ENCODE measurements at regions not wholly inside any gene's neighbourhood (a gene's known extent, or its start where the extent isn't known, plus 50 kb on each side); places are given as distances from the start of the nearest gene placed in this dataset.

DNA sequence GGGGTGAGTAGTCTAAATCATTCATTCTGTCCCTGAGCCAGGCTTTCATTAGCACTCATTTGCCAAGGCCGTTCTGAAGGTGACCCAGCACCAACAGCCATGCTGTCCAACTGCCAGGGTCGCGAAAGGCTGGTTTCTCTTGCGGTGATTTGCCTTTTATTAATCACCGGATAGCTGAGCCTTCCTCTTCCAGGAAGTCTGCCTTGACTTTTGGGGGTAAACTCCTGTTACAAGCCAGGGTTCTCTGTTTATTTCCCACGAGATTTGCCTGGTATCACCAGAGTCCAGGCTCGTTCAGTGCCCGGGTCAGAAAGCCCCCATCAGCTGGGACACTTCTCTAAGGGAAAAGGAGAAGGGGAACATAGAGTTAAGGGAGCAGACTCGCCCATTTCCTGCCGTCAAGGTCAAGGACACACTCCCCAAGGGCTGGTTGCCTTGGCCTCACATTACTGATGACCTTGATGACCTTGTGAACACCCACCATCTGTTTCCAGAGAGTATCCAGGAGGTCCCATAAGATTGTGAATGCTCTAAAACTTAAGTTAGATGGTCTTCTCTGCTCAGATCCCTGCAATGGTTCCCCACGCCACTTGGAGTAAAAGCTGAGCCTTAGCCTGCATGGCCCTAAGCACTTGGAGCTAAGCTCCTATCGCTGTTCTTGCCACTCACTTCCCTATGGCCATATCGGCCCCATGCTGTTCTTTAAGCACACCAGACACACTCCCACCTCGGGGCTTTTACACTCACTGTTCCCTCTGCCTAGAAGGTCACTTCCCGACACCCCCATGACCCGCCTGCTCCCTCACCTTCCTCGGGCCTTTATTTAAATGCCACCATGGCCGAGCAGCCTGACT, 96.0 kb upstream of the EPCAM start:
- Histone ChIP-seq H3K36me3 (replicated peaks in 1 of 2; ENCODE audit: control insufficient read depth in 1 of 2, insufficient read depth in 2 of 2, low read length in 2 of 2) (no peaks in the 10 kb centered on the region), H3K9ac (ENCODE audit: insufficient read depth, low read length, poor library complexity, severe bottlenecking) (peak overlapping the region; percentile 68), H3K9me3 (replicated peaks in 1 of 2; ENCODE audit: control insufficient read depth in 1 of 2, insufficient read depth in 1 of 2, low read length in 2 of 2) (no peaks in the 10 kb centered on the region), H3K27me3 (ENCODE audit: control insufficient read depth in 2 of 2, insufficient read depth in 2 of 2, low read length in 2 of 2) (no peaks in the 10 kb centered on the region), H3K4me2 (replicated peaks; ENCODE audit: extremely low read depth, low read length, poor library complexity, severe bottlenecking) (peak overlapping the region; percentile 76), H3K4me3 (replicated peaks in 1 of 3; ENCODE audit: low read depth in 2 of 3, low read length in 3 of 3) (peak overlapping the region in 1 of 3 experiments; percentile 67), H3K27ac (ENCODE audit: low read depth in 1 of 2, low read length in 2 of 2) (peak overlapping the region in 1 of 2 donors; percentile 60), H3K79me2 (ENCODE audit: insufficient read depth, low read length) (no peaks in the 10 kb centered on the region), H3K4me1 (ENCODE audit: control insufficient read depth in 1 of 2, insufficient read depth in 2 of 2, low read length in 2 of 2) (peaks cover 34 to 35% of the 10 kb centered on the region in 2 donors), H4K20me1 (ENCODE audit: insufficient read depth, low read length) (no peaks in the 10 kb centered on the region), H2AFZ (ENCODE audit: insufficient read depth, low read depth, low read length, poor library complexity, severe bottlenecking) (peak overlapping the region; percentile 97)
- Mint-ChIP-seq H3K27me3 (ENCODE audit: low read depth in 3 of 3) (peaks cover 0 to 3% (median 1%) of the 10 kb centered on the region in 3 donors), H3K4me3 (peak overlapping the region in 1 of 2 donors; percentile 90), H3K9me3 (no peaks in the 10 kb centered on the region), H3K4me1 (peaks cover 45% of the 10 kb centered on the region), H3K27ac (peak overlapping the region in 5 of 7 donors; percentile 2 to 71 (median 37)), H3K36me3 (no peaks in the 10 kb centered on the region)
- intact Hi-C loops (cut with micrococcal nuclease), result loop anchor here (5.0 kb wide), 2 partner anchors 39 to 49 kb away; no protein-coding TSS in a partner anchor
- no peak for DNase-seq
- WGBS (ENCODE audit: insufficient coverage), result 72% methylated on average over 13 of the region's 18 CpGs
- TF ChIP-seq, protein P1, sequence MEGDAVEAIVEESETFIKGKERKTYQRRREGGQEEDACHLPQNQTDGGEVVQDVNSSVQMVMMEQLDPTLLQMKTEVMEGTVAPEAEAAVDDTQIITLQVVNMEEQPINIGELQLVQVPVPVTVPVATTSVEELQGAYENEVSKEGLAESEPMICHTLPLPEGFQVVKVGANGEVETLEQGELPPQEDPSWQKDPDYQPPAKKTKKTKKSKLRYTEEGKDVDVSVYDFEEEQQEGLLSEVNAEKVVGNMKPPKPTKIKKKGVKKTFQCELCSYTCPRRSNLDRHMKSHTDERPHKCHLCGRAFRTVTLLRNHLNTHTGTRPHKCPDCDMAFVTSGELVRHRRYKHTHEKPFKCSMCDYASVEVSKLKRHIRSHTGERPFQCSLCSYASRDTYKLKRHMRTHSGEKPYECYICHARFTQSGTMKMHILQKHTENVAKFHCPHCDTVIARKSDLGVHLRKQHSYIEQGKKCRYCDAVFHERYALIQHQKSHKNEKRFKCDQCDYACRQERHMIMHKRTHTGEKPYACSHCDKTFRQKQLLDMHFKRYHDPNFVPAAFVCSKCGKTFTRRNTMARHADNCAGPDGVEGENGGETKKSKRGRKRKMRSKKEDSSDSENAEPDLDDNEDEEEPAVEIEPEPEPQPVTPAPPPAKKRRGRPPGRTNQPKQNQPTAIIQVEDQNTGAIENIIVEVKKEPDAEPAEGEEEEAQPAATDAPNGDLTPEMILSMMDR (IDR thresholded peaks at IDR 0.05), result no peak

DNA sequence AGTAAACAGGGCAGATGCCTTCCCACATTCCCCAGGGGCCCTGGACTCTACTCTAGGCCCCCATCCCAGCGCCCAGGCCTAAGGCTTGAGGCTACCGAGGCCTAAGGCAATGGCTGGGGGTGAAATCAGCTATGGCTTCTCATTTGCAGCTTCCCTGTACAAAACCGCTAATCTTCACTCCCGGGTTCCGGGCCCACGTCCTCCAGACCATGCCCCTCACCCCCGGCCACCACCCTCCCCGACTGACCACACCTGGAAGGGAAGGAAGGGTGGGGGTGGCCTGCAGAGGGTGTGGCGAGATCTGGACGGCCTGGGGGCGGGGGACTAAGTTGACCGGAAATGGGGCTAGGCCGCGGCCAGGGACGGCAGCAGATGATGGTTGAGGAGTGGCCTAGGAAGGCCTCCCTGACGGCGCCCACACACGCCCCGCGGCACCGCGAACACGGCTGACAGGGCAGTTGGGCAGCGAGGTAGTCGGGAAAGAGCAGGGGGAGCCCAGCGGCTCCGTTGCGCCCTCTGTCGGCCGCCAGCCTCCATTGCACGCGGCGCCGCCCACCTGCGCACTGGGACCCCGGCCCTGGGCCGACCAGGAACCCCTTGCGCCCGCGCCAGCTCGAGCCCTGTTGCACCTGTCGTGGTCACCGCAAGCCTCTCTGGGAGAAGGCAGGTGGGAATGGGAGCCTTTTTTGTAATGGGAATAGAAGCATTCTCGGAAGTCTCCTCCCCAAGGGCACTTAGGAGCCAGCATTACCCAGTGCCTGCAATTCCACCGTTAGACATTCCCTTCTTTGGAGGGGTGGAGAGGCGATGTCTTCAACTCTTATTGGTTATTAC, 95.9 kb upstream of the CALM2 start:
- WGBS (ENCODE audit: insufficient coverage), result 0% methylated on average over 33 of the region's 46 CpGs
- no peaks in the 10 kb centered on the region for H4K20me1 ChIP-seq (ENCODE audit: insufficient read depth, low read length)
- intact Hi-C loops (cut with micrococcal nuclease), result loop anchor here (5.0 kb wide), 2 partner anchors 40 to 50 kb away; no protein-coding TSS in a partner anchor
- H3K27me3 ChIP-seq (ENCODE audit: control insufficient read depth in 2 of 2, insufficient read depth in 2 of 2, low read length in 2 of 2), result no peaks in the 10 kb centered on the region
- H3K27ac ChIP-seq (ENCODE audit: low read depth in 1 of 2, low read length in 2 of 2), result peak overlapping the region in 1 of 2 donors; percentile 60
- Mint-ChIP-seq H3K4me3 (peak overlapping the region; percentile 73 to 90), H3K9me3 (no peaks in the 10 kb centered on the region), H3K27ac (peak overlapping the region in 6 of 7 donors; percentile 23 to 88 (median 74)), H3K4me1 (peaks cover 45% of the 10 kb centered on the region), H3K27me3 (ENCODE audit: low read depth in 3 of 3) (peaks cover 0 to 3% (median 1%) of the 10 kb centered on the region in 3 donors), H3K36me3 (no peaks in the 10 kb centered on the region)
- H3K36me3 ChIP-seq (replicated peaks in 1 of 2; ENCODE audit: control insufficient read depth in 1 of 2, insufficient read depth in 2 of 2, low read length in 2 of 2), result no peaks in the 10 kb centered on the region
- no peaks in the 10 kb centered on the region for H3K79me2 ChIP-seq (ENCODE audit: insufficient read depth, low read length)
- H3K9me3 ChIP-seq (replicated peaks in 1 of 2; ENCODE audit: control insufficient read depth in 1 of 2, insufficient read depth in 1 of 2, low read length in 2 of 2), result no peaks in the 10 kb centered on the region
- peak overlapping the region; percentile 97 for H2AFZ ChIP-seq (ENCODE audit: insufficient read depth, low read depth, low read length, poor library complexity, severe bottlenecking)
- peak; percentile 38 to 62 (median 59) for DNase-seq
- peak overlapping the region; percentile 68 for H3K9ac ChIP-seq (ENCODE audit: insufficient read depth, low read length, poor library complexity, severe bottlenecking)
- peaks cover 34 to 35% of the 10 kb centered on the region in 2 donors for H3K4me1 ChIP-seq (ENCODE audit: control insufficient read depth in 1 of 2, insufficient read depth in 2 of 2, low read length in 2 of 2)
- peak overlapping the region; percentile 76 for H3K4me2 ChIP-seq (replicated peaks; ENCODE audit: extremely low read depth, low read length, poor library complexity, severe bottlenecking)
- peak overlapping the region; percentile 22 to 67 (median 47) for H3K4me3 ChIP-seq (replicated peaks in 1 of 3; ENCODE audit: low read depth in 2 of 3, low read length in 3 of 3)
- TF ChIP-seq, protein P1 (IDR thresholded peaks at IDR 0.05), result peak; percentile 100

Data from CD14-positive monocyte (primary cell).